GM18951 (cell line): ENCODE measurements at regions not wholly inside any gene's neighbourhood (a gene's known extent, or its start where the extent isn't known, plus 50 kb on each side); places are given as distances from the start of the nearest gene placed in this dataset.
"Not testable (repeated sequence)": the region's sequence is repeated elsewhere in the genome, so short reads cannot be mapped to it uniquely, and the experiment has no call there.

Experiments used
- POLR2A ChIP-seq: IDR thresholded peaks from 4 replicates; pipeline ENCODE4 v1.6.1; 2011; ENCODE audit warnings: mild to moderate bottlenecking; ENCODE audit not compliant: insufficient read length, insufficient read depth; ENCODE audit errors: extremely low read depth
- in situ Hi-C: fragments of 300-500 bp; cut with MboI; formaldehyde crosslinking; loops from one replicate; pipeline ENCODE4 v1.12.0; 2022; ENCODE audit warnings: low sequenced_read_pairs, mixed read lengths, inconsistent platforms; ENCODE audit not compliant: unreplicated experiment

- in situ Hi-C loops, result no loop called here
- TF ChIP-seq POLR2A, result no peak
Measured at GRCh38 chr4:171542640-171543039, 270.6 kb upstream of the GALNTL6 start.

- no peak for TF ChIP-seq POLR2A
- in situ Hi-C loops, result no loop called here
Measured at GRCh38 chr4:171538601-171539100, 274.6 kb upstream of the GALNTL6 start.

- in situ Hi-C loops, result no loop called here
- TF ChIP-seq POLR2A, result no peak
Measured at GRCh38 chr4:171534391-171534790, 278.8 kb upstream of the GALNTL6 start.

- in situ Hi-C loops, result no loop called here
- no peak for TF ChIP-seq POLR2A
Measured at GRCh38 chr4:171532968-171533367, 280.2 kb upstream of the GALNTL6 start.

- TF ChIP-seq POLR2A, result no peak
- in situ Hi-C loops, result no loop called here
Measured at GRCh38 chr4:171524903-171525302, 288.3 kb upstream of the GALNTL6 start.

- TF ChIP-seq POLR2A, result no peak
- in situ Hi-C loops, result no loop called here
Measured at GRCh38 chr4:171521726-171522125, 291.5 kb upstream of the GALNTL6 start.

- no peak for TF ChIP-seq POLR2A
- in situ Hi-C loops, result no loop called here
Measured at GRCh38 chr4:171519457-171519856, 293.7 kb upstream of the GALNTL6 start.

- in situ Hi-C loops, result no loop called here
- no peak for TF ChIP-seq POLR2A
Measured at GRCh38 chr4:171517883-171518282, 295.3 kb upstream of the GALNTL6 start.

- in situ Hi-C loops, result no loop called here
Measured at GRCh38 chr4:171516694-171517093, 296.5 kb upstream of the GALNTL6 start.

GRCh38 chr4:171484681-171485080 lies 328.5 kb upstream of the GALNTL6 start:
- in situ Hi-C loops, result no loop called here
- no peak for TF ChIP-seq POLR2A

More at GRCh38 chr4:171516694-171517093, 296.5 kb upstream of the GALNTL6 start:
- no peak for TF ChIP-seq POLR2A

- TF ChIP-seq POLR2A, result no peak
- in situ Hi-C loops, result no loop called here
Measured at GRCh38 chr4:171478181-171478580, 335.0 kb upstream of the GALNTL6 start.

- in situ Hi-C loops, result not testable (repeated sequence)
Measured at GRCh38 chr4:171475111-171475510, 338.1 kb upstream of the GALNTL6 start.

GRCh38 chr4:171473155-171473554 lies 340.0 kb upstream of the GALNTL6 start:
- no peak for TF ChIP-seq POLR2A
- in situ Hi-C loops, result no loop called here

GRCh38 chr4:171472230-171472629 lies 341.0 kb upstream of the GALNTL6 start:
- in situ Hi-C loops, result no loop called here
- no peak for TF ChIP-seq POLR2A

GRCh38 chr4:171464499-171464898 lies 348.7 kb upstream of the GALNTL6 start:
- in situ Hi-C loops, result no loop called here
- no peak for TF ChIP-seq POLR2A
